ENCODE measurements at regions not wholly inside any gene's neighbourhood (a gene's known extent, or its start where the extent isn't known, plus 50 kb on each side); places are given as distances from the start of the nearest gene placed in this dataset.

DNA sequence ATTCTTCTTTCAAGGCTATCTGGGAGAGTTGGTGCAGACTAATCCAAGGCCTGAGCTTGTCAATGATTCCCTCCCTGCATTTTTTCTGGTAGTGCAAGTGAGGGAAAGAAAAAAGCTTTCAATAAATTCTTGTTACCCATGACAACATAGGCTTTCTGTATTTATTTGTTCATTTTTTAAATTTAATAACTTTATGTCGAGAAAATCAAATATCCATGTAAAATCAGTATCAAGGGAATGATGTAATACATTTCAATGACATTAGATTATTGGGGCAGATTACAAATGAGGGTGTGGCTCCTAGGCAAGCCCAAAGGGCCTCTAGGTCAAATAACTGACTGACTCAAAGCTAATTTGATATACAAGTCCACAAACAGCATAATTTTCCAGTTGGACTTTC, 104.0 kb downstream of the GJA1 start:
- TF ChIP-seq POLR2AphosphoS5 (IDR thresholded peaks at IDR 0.05) (no peak), POLR2A (IDR thresholded peaks at IDR 0.05; ENCODE audit: low read depth) (no peak), EP300 (IDR thresholded peaks at IDR 0.05) (no peak)
- TF ChIP-seq, protein P1, sequence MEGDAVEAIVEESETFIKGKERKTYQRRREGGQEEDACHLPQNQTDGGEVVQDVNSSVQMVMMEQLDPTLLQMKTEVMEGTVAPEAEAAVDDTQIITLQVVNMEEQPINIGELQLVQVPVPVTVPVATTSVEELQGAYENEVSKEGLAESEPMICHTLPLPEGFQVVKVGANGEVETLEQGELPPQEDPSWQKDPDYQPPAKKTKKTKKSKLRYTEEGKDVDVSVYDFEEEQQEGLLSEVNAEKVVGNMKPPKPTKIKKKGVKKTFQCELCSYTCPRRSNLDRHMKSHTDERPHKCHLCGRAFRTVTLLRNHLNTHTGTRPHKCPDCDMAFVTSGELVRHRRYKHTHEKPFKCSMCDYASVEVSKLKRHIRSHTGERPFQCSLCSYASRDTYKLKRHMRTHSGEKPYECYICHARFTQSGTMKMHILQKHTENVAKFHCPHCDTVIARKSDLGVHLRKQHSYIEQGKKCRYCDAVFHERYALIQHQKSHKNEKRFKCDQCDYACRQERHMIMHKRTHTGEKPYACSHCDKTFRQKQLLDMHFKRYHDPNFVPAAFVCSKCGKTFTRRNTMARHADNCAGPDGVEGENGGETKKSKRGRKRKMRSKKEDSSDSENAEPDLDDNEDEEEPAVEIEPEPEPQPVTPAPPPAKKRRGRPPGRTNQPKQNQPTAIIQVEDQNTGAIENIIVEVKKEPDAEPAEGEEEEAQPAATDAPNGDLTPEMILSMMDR (IDR thresholded peaks at IDR 0.05): no peak
- no peak overlapping the region for H3K27ac ChIP-seq (replicated peaks in 1 of 4)
- no peak for DNase-seq (ENCODE audit: extremely low spot score)
- no peak overlapping the region for H3K4me3 ChIP-seq
- H3K27me3 ChIP-seq: no peaks in the 10 kb centered on the region
- peaks cover 0 to 6% (median 5%) of the 10 kb centered on the region in 4 donors for H3K4me1 ChIP-seq
- intact Hi-C loops (cut with DNase I): no loop called here
- no peaks in the 10 kb centered on the region for H3K9me3 ChIP-seq
- WGBS: 82% methylated on average over 1 of the region's 1 CpG
- H3K36me3 ChIP-seq: no peaks in the 10 kb centered on the region

DNA sequence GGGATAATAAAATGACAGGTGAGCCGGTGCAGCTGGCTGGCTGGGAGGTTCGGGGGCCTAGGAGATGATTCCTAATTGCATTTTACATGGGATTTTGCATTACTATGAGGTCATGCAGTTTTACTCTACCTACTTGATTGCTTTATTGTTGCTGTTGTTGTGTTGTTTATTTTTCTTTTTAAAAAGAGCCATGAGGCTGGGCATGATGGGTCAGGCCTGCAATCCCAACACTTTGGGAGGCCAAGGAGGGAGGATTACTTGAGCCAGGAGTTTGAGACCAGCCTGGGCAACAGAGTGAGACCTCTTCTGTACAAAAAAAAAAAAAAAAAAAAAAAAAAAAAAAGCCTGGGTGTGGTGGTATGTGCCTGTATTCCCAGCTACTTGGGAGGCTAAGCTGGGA, 104.8 kb downstream of the GJA1 start:
- intact Hi-C loops (cut with DNase I): no loop called here
- Histone ChIP-seq H3K4me3 (no peak overlapping the region), H3K36me3 (no peaks in the 10 kb centered on the region), H3K27me3 (no peaks in the 10 kb centered on the region), H3K9me3 (no peaks in the 10 kb centered on the region), H3K4me1 (peaks cover 0 to 6% (median 5%) of the 10 kb centered on the region in 4 donors), H3K27ac (replicated peaks in 1 of 4) (no peak overlapping the region)
- DNase-seq (ENCODE audit: extremely low spot score): no peak
- no peak for TF ChIP-seq POLR2A (IDR thresholded peaks at IDR 0.05; ENCODE audit: low read depth)
- TF ChIP-seq, protein P1 (IDR thresholded peaks at IDR 0.05): no peak
- TF ChIP-seq POLR2AphosphoS5 (IDR thresholded peaks at IDR 0.05): no peak
- TF ChIP-seq EP300 (IDR thresholded peaks at IDR 0.05): no peak
- WGBS: 78% methylated on average over 2 of the region's 2 CpGs

DNA sequence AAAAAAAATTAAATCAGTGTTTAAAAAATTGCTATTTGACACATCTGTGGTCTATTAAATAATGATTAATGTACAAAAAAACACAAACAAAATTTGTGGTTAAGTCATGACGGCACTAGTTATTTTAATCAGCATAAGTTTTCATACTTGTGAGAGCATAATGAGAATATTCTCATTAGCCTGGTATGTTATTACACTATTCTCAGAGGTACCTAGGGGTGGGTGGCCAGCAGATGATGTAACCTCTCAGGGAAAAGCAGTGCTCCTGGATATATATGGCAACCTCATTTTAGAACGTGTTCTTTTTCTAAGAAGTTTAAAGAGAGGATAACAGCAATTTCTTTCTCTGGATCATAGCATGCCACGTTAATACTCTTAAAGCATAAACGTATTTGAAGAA, 109.2 kb downstream of the GJA1 start:
- Histone ChIP-seq H3K4me1 (peaks cover 3 to 14% (median 5%) of the 10 kb centered on the region in 4 donors), H3K27me3 (no peaks in the 10 kb centered on the region), H3K9me3 (no peaks in the 10 kb centered on the region), H3K27ac (replicated peaks in 1 of 4) (no peak overlapping the region), H3K4me3 (no peak overlapping the region), H3K36me3 (no peaks in the 10 kb centered on the region)
- TF ChIP-seq POLR2A (IDR thresholded peaks at IDR 0.05; ENCODE audit: low read depth): no peak
- no peak for TF ChIP-seq EP300 (IDR thresholded peaks at IDR 0.05)
- TF ChIP-seq, protein P1 (IDR thresholded peaks at IDR 0.05): no peak
- no peak for TF ChIP-seq POLR2AphosphoS5 (IDR thresholded peaks at IDR 0.05)
- intact Hi-C loops (cut with DNase I): no loop called here
- DNase-seq (ENCODE audit: extremely low spot score): no peak
- 80% methylated on average over 4 of the region's 4 CpGs for WGBS

DNA sequence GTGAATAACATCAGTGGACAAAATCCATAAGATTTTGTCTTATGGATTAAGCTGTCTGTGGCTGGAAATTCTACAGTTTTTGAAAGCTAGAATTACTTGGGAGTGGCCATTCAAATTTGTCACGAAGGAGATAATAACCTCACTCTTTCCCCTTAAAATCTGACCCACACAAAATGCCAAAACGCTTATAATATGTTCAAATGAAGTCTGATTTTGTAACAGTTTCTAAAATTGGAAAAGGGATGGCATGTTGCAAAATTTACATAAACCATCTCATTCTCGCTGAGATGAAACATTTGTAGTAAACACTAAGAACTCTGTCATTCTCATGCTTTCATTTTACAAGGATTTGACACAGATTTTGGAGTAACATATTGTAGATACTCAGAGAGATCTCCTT, 112.7 kb downstream of the GJA1 start:
- Histone ChIP-seq H3K27me3 (no peaks in the 10 kb centered on the region), H3K36me3 (no peaks in the 10 kb centered on the region), H3K4me1 (peaks cover 3 to 14% (median 5%) of the 10 kb centered on the region in 4 donors), H3K27ac (replicated peaks in 1 of 4) (no peak overlapping the region), H3K4me3 (peak overlapping the region in 2 of 4 donors; percentile 3 to 6), H3K9me3 (no peaks in the 10 kb centered on the region)
- intact Hi-C loops (cut with DNase I): no loop called here
- 49% methylated on average over 3 of the region's 3 CpGs for WGBS
- no peak for DNase-seq (ENCODE audit: extremely low spot score)
- no peak for TF ChIP-seq POLR2AphosphoS5 (IDR thresholded peaks at IDR 0.05)
- TF ChIP-seq POLR2A (IDR thresholded peaks at IDR 0.05; ENCODE audit: low read depth): no peak
- TF ChIP-seq, protein P1 (IDR thresholded peaks at IDR 0.05): no peak
- no peak for TF ChIP-seq EP300 (IDR thresholded peaks at IDR 0.05)

DNA sequence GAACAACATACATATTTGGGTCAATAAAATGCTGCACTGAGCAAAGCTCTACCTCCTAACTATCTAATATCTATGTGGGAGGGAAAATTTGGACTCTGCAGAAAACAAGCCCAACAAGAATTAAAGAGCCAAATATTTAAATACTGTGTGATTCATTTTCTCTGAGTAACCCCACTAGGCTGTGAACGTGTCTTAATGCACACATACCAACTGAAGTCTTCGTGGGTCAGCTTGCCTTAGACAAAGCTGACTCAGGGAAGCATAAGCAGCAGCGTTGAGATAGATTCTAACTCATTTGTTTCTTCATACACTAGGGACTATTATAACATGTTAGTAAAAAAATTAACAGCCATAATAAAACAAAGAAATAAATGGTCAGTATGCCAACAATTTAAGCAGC, 114.3 kb downstream of the GJA1 start:
- no peak overlapping the region for H3K4me3 ChIP-seq
- no peak overlapping the region for H3K27ac ChIP-seq (replicated peaks in 1 of 4)
- 58% methylated on average over 3 of the region's 3 CpGs for WGBS

More for the DNA sequence above, 114.3 kb downstream of the GJA1 start:
- intact Hi-C loops (cut with DNase I): no loop called here
- H3K27me3 ChIP-seq: no peaks in the 10 kb centered on the region
- no peaks in the 10 kb centered on the region for H3K9me3 ChIP-seq
- no peak for TF ChIP-seq POLR2AphosphoS5 (IDR thresholded peaks at IDR 0.05)
- H3K4me1 ChIP-seq: peaks cover 0 to 8% (median 2%) of the 10 kb centered on the region in 4 donors
- DNase-seq (ENCODE audit: extremely low spot score): no peak
- H3K36me3 ChIP-seq: no peaks in the 10 kb centered on the region
